Neutrophil (primary cell): ENCODE measurements at regions not wholly inside any gene's neighbourhood (a gene's known extent, or its start where the extent isn't known, plus 50 kb on each side); places are given as distances from the start of the nearest gene placed in this dataset.

ENCODE experiments used
- H3K27ac ChIP-seq: fragments of 200-600 bp; sonication (generic); 2 replicates; pipeline ENCODE4 v1.5.1; 2016; ENCODE audit warnings: mild to moderate bottlenecking, moderate library complexity
- H3K27me3 ChIP-seq: fragments of 200-600 bp; sonication (generic); 2 replicates; pipeline ENCODE4 v1.6.0; 2016; ENCODE audit warnings: mild to moderate bottlenecking
- H3K36me3 ChIP-seq: fragments of 200-600 bp; sonication (generic); 2 replicates; pipeline ENCODE4 v1.5.1; 2017
- H3K4me1 ChIP-seq, 2 experiments: fragments of 200-600 bp in 1 of 2; sonication (generic) in 1 of 2; 1 replicate in 1 of 2; 2 replicates in 1 of 2; pipeline versions ENCODE4 v1.5.1 to v1.6.1; 2013 to 2016; ENCODE audit warnings: low read depth in 1 of 2, low read length in 1 of 2, mild to moderate bottlenecking in 1 of 2, moderate library complexity in 1 of 2; ENCODE audit not compliant: control insufficient read depth in 1 of 2, insufficient read depth in 1 of 2
- H3K4me3 ChIP-seq, 2 experiments: fragments of 200-600 bp in 1 of 2; sonication (generic) in 1 of 2; 1 replicate in 1 of 2; 2 replicates in 1 of 2; pipeline ENCODE4 v1.5.1; 2013 to 2016; ENCODE audit warnings: low read depth in 1 of 2, low read length in 1 of 2, mild to moderate bottlenecking in 1 of 2, moderate library complexity in 1 of 2
- H3K9me3 ChIP-seq: fragments of 200-600 bp; sonication (generic); 2 replicates; pipeline ENCODE4 v1.5.1; 2016
- CTCF ChIP-seq: fragments of 200-600 bp; sonication (generic); IDR thresholded peaks from 2 replicates; pipeline ENCODE4 v1.5.1; 2016; ENCODE audit warnings: antibody characterized with exemption

DNA sequence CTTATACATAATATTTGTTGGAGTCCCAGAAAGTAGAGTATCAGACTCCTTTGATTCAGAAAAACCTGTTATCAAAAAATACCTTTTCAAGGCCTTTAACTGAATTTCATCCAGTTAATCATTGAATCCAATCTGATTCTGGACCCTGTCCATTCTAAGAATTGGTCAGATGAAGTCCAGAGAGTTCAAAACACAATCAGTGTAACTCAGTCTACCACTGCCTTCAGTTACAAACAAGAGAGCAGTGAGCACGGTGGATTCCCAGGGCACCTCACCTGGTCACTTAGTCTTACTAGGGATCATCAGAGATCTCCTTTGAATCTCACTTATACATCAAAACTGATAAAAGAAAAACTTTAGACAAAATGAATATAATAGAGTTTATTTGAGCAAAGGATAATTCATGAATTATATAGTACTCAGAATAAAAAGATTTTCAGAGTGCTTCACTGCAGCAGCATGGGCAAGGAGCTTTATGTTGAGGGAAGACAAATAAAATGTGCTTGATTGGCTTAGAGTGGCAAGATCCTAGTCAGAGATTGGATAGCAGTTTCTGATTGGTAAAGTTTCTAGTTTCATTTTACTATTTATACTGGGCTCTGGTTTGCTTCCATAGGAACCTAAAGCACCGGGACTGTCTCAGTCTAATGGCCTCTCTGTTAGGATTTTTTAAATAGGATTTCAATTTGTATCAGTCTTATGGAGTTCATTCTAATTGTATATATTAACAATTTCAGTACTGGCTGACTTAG, 474.9 kb upstream of the GOLIM4 start:
- H3K36me3 ChIP-seq: no peaks in the 10 kb centered on the region
- H3K4me1 ChIP-seq: no peaks in the 10 kb centered on the region
- H3K27me3 ChIP-seq: no peaks in the 10 kb centered on the region
- no peak overlapping the region for H3K4me3 ChIP-seq
- TF ChIP-seq CTCF: no peak
- no peaks in the 10 kb centered on the region for H3K9me3 ChIP-seq
- no peak overlapping the region for H3K27ac ChIP-seq

- Histone ChIP-seq H3K9me3 (no peaks in the 10 kb centered on the region), H3K4me1 (no peaks in the 10 kb centered on the region), H3K27ac (no peak overlapping the region), H3K27me3 (no peaks in the 10 kb centered on the region), H3K4me3 (no peak overlapping the region), H3K36me3 (no peaks in the 10 kb centered on the region)
- no peak for TF ChIP-seq CTCF
Observed at GRCh38 chr3:168558728-168559411, 463.1 kb upstream of the GOLIM4 start.

- TF ChIP-seq CTCF: no peak
- Histone ChIP-seq H3K4me3 (no peak overlapping the region), H3K36me3 (no peaks in the 10 kb centered on the region)
Observed at GRCh38 chr3:168552251-168552650, 456.5 kb upstream of the GOLIM4 start.

DNA sequence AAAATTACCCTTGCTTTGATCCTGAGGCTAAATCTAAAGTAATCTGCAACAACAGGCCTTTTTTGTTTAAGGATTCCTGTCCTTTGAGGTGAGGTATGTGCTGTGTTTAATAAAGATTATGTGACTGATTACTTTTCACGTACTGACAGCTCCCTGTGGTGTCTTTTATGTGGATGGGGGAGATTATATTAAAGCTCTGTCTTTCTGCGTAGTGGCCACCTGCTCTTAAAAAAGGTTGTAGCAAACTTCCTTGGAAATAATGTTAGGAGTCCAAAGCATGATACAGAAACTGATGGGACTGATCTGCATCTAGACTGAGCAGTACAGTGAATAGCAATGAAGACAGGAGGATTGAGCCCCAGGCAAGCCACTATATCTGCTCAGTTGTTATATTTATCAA, 453.0 kb upstream of the GOLIM4 start:
- no peak for TF ChIP-seq CTCF
- H3K27me3 ChIP-seq: no peaks in the 10 kb centered on the region

More at GRCh38 chr3:168552251-168552650, 456.5 kb upstream of the GOLIM4 start:
- Histone ChIP-seq H3K9me3 (no peaks in the 10 kb centered on the region), H3K4me1 (no peaks in the 10 kb centered on the region), H3K27ac (no peak overlapping the region), H3K27me3 (no peaks in the 10 kb centered on the region)

DNA sequence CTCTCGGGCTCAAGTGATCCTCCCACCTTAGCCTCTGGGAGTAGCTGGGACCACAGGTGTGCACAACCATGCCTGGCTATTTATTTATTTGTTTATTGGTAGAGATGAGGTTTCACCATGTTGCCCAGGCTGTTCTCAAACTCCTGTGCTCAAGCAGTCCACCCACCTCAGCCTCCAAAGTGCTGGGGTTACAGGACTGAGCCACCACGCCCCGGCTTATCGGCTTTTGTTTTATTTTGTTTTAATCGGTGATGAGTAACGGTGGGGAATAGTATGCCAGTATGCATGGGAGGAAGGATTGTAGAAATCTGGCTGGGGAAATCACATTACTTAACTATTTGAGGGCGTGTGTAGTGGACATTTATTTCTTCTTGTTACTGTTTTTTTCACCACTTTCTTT, 451.0 kb upstream of the GOLIM4 start:
- Histone ChIP-seq H3K4me3 (no peak overlapping the region), H3K36me3 (no peaks in the 10 kb centered on the region), H3K9me3 (no peaks in the 10 kb centered on the region), H3K4me1 (no peaks in the 10 kb centered on the region), H3K27ac (no peak overlapping the region), H3K27me3 (no peaks in the 10 kb centered on the region)
- TF ChIP-seq CTCF: no peak

More for the DNA sequence above, 453.0 kb upstream of the GOLIM4 start:
- H3K36me3 ChIP-seq: no peaks in the 10 kb centered on the region
- H3K27ac ChIP-seq: no peak overlapping the region
- no peak overlapping the region for H3K4me3 ChIP-seq
- H3K4me1 ChIP-seq: no peaks in the 10 kb centered on the region
- no peaks in the 10 kb centered on the region for H3K9me3 ChIP-seq
